Kidney (tissue), 13 donors: ENCODE measurements at regions not wholly inside any gene's neighbourhood (a gene's known extent, or its start where the extent isn't known, plus 50 kb on each side); places are given as distances from the start of the nearest gene placed in this dataset.

Experiments
- DNase-seq, 5 donors: peaks; one replicate each; pipeline ENCODE4 v3.0.0-alpha.2; 2013 to 2020
- FAIRE-seq: peaks from 2 replicates; lab custom pipeline; 2012; peaks lifted over from hg19 to GRCh38; lab: Jason Lieb, UNC
- H3K27ac ChIP-seq, 2 donors: one replicate each; pipeline ENCODE4 v1.7.0; 2013; ENCODE audit warnings: low read depth in 2 of 2, low read length in 2 of 2, inconsistent platforms in 1 of 2
- H3K27me3 ChIP-seq: one replicate; pipeline ENCODE4 v1.7.1; 2013; ENCODE audit warnings: low read length, inconsistent platforms; ENCODE audit not compliant: control insufficient read depth, insufficient read depth
- H3K36me3 ChIP-seq, 3 donors: one replicate each; pipeline versions ENCODE4 v1.7.0 to v1.7.1; 2013; ENCODE audit warnings: low read length in 3 of 3, control low read depth in 1 of 3, inconsistent platforms in 1 of 3; ENCODE audit not compliant: insufficient read depth in 3 of 3, control insufficient read depth in 2 of 3
- H3K4me1 ChIP-seq, 3 donors: one replicate each; pipeline versions ENCODE4 v1.7.0 to v1.7.1; 2013; ENCODE audit warnings: low read length in 3 of 3, inconsistent platforms in 1 of 3, low read depth in 1 of 3; ENCODE audit not compliant: control insufficient read depth in 2 of 3, insufficient read depth in 2 of 3
- H3K4me3 ChIP-seq, 3 donors: one replicate each; pipeline versions ENCODE4 v1.7.0 to v1.8.1; 2013; ENCODE audit warnings: low read length in 3 of 3, control low read depth in 1 of 3, inconsistent platforms in 1 of 3
- H3K9ac ChIP-seq, 3 donors: one replicate each; pipeline versions ENCODE4 v1.7.0 to v1.7.1; 2013; ENCODE audit warnings: low read length in 3 of 3, control low read depth in 1 of 3, inconsistent platforms in 1 of 3
- H3K9me3 ChIP-seq, 3 donors: one replicate each; pipeline versions ENCODE4 v1.7.0 to v1.7.1; 2013; ENCODE audit warnings: low read length in 3 of 3, control low read depth in 1 of 3, inconsistent platforms in 1 of 3; ENCODE audit not compliant: control insufficient read depth in 2 of 3, insufficient read depth in 1 of 3
- intact Hi-C: fragments of 100-400 bp; cut with DNase I; formaldehyde crosslinking; loops from one replicate; pipeline ENCODE4 v1.11.1; 2022
- TF ChIP-seq, protein P1 (sequence below): IDR thresholded peaks from 3 replicates; pipeline ENCODE4 v1.5.1; 2012; ENCODE audit warnings: mild to moderate bottlenecking, moderate library complexity, borderline replicate concordance; ENCODE audit not compliant: insufficient read depth; ENCODE audit errors: extremely low read depth
- donor health status: control.
- donor health status: control.
- donor health status: control.
- donor health status: control.
- donor health status: control.
- donor health status: DM: yes; HTN: yes; CAD: no.
- donor health status: Normal renal cell carcinoma (clear cell type).

DNA sequence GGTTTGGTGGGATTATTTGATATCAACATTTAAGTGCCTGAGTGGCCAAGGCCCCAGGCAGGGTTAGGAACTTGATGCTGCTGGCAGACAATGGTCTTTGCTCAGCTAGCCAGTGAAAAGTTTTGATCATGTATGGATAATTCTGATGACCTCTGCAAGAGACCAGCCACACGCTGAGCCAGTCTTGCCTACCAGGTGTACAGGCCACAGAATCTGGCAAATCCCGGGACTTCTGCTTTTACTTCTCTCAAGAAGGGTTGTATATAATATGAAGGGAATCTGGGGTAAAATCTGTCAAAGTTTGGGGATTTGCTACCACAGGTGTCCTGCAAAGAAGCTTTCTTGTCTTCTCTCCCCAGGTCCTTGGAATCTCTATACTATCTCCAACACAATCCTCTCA is 331.4 kb upstream of the GOLIM4 start:
- intact Hi-C loops = no loop called here

DNA sequence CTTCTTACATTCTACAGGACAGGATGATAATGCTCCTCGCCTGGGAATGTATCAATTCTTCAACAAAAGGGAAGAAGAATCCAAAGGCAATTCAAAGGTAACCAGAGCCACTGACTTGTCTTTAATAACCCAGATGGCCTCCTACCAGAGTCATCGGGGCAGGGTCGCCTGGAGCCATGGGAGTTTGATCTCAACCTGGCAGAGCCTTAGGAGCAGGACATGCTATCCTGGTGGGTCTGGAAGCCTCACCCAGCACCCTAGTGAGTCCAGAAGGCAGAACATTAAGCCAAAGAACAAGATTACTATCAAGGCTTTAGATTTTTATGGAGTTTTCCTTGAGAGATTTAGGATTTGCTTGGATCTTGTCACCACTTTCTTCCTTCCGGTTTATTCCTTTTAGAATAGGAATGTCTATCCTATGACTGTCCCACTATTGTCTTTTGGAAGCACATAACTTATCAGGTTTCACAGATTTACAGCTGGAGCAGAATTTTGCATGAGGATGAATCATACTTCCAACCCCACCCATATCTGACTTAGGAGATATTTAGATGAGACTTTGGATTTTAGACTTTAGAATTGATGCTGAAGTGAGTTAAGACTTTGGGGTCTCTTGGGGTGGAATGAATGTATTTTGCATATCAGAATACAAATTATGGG is 330.3 kb upstream of the GOLIM4 start:
- FAIRE-seq = no peak
- DNase-seq = no peak
- Histone ChIP-seq H3K4me3 (no peak overlapping the region), H3K9me3 (no peaks in the 10 kb centered on the region), H3K9ac (no peak overlapping the region), H3K36me3 (no peaks in the 10 kb centered on the region), H3K4me1 (no peaks in the 10 kb centered on the region), H3K27ac (no peak overlapping the region), H3K27me3 (no peaks in the 10 kb centered on the region)
- intact Hi-C loops = no loop called here
- TF ChIP-seq, protein P1, sequence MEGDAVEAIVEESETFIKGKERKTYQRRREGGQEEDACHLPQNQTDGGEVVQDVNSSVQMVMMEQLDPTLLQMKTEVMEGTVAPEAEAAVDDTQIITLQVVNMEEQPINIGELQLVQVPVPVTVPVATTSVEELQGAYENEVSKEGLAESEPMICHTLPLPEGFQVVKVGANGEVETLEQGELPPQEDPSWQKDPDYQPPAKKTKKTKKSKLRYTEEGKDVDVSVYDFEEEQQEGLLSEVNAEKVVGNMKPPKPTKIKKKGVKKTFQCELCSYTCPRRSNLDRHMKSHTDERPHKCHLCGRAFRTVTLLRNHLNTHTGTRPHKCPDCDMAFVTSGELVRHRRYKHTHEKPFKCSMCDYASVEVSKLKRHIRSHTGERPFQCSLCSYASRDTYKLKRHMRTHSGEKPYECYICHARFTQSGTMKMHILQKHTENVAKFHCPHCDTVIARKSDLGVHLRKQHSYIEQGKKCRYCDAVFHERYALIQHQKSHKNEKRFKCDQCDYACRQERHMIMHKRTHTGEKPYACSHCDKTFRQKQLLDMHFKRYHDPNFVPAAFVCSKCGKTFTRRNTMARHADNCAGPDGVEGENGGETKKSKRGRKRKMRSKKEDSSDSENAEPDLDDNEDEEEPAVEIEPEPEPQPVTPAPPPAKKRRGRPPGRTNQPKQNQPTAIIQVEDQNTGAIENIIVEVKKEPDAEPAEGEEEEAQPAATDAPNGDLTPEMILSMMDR = no peak

More for the DNA sequence above, 331.4 kb upstream of the GOLIM4 start:
- TF ChIP-seq, protein P1 = no peak
- DNase-seq (no peak), FAIRE-seq (no peak)
- no peaks in the 10 kb centered on the region for H3K4me1 ChIP-seq
- H3K4me3 ChIP-seq = no peak overlapping the region
- H3K9ac ChIP-seq = no peak overlapping the region
- H3K9me3 ChIP-seq = no peaks in the 10 kb centered on the region
- H3K27ac ChIP-seq = no peak overlapping the region
- H3K36me3 ChIP-seq = no peaks in the 10 kb centered on the region
- no peaks in the 10 kb centered on the region for H3K27me3 ChIP-seq

DNA sequence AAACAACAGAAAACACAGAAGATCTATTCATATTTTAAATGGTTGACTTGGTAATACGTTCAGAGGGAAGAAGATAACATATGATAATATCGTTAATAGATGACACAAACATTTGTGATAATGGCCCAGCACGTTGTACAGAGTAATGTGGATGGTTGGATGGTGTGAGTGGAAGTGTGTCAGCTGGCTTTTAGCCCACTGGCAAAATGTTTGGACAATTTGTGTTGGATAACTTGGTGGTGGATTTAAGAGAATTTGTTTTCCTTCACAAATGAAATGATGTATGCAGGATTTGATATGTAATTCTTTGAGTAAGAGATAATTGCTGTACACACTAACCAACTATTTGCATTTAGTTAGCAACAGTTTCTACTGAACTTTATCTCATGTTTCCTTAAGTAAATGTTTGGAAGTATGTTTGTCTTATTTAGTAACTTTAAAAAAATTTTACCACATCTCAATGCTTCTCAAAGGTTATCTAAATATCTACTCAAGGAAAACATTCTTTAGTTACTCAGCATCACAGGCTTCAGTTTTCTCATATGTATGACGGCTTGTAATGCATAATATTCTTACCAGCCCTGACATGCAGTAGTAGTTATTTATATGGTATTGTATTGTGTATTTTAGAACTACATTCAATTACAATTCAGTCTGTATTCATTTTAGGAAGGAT is 328.5 kb upstream of the GOLIM4 start:
- no peaks in the 10 kb centered on the region for H3K36me3 ChIP-seq
- FAIRE-seq = no peak
- H3K27ac ChIP-seq = no peak overlapping the region
- H3K27me3 ChIP-seq = no peaks in the 10 kb centered on the region
- intact Hi-C loops = no loop called here
- TF ChIP-seq, protein P1 = no peak
- H3K9me3 ChIP-seq = no peaks in the 10 kb centered on the region
- H3K9ac ChIP-seq = no peak overlapping the region
- DNase-seq = no peak
- no peak overlapping the region for H3K4me3 ChIP-seq
- H3K4me1 ChIP-seq = no peaks in the 10 kb centered on the region
